NOMO-1 treated with dmso at 0.1 percent for 144 hours (cell line): ENCODE measurements at regions not wholly inside any gene's neighbourhood (a gene's known extent, or its start where the extent isn't known, plus 50 kb on each side); places are given as distances from the start of the nearest gene placed in this dataset.
A peak's percentile ranks its signal among the peaks of the same experiment; 100 is the strongest.
"Not testable (repeated sequence)": the region's sequence is repeated elsewhere in the genome, so short reads cannot be mapped to it uniquely, and the experiment has no call there.

Experiments
- DNase-seq: peaks from one replicate; lab custom pipeline; 2025; ENCODE audit not compliant: unreplicated experiment; lab: John Stamatoyannopoulos, UW

DNA sequence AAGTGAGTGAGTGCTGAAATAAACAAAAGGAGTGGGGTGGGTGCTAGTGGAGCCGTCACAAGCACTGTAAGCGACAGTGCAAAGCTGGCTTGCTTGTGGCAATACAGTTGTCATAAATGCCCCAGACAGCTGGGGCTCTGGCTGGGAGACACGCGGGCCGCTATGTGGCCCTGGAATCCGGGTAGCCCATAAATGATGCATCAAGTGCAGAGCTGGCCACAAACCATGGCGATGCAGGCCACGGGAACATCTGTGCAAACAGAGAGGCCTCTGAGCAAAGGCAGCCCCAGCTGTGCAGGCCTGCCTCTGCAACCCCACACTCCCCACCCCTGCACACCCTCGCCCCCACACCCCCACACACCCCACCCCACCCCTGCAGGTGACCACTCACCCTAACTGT is 349.2 kb upstream of the ID2 start:
- no peak for DNase-seq

DNA sequence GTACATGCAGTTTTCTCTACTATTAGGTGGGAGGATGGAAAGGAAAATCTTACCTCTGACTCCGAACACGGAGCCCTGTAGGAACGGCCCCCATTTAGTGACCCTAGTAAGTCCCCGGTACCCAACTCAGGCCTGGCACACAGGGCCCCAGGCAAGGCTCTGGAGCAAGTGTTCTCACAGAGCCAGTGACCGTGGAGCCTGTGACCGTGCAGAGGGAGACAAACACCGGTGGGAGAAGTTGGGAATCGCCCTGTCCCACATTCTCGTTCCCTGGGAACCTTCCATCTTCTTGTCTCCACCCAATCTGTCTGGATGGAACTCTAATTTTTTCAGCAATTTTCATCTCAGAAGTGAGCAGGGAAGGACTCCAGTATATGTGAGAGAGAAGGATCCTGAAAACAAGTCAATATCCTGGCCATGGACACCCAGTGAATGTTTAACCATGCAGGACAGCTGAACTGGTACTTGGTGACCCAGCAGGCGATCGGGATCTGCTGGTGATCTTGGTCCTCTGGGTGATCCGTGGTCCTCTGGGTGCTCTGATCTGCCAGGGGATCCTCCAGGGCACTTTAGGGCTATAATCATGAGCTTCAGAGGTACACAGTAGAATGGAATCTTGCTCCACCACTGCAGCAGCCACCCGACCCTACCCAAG is 348.6 kb upstream of the ID2 start:
- no peak for DNase-seq

DNA sequence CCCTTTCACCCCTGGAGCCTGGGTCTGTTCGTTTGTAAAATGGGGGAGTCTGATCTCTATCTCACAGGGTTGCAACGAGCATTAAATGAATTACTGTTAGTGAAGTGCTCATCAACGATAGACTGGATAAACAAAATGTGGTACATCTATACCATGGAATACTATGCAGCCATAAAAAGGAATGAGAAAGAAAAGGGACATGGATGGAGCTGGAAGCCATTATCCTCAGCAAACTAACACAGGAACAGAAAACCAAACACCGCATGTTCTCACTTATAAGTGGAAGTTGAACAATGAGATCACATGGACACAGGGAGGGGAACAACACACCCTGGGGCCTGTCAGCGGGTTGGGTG is 348.0 kb upstream of the ID2 start:
- not testable (repeated sequence) for DNase-seq

DNA sequence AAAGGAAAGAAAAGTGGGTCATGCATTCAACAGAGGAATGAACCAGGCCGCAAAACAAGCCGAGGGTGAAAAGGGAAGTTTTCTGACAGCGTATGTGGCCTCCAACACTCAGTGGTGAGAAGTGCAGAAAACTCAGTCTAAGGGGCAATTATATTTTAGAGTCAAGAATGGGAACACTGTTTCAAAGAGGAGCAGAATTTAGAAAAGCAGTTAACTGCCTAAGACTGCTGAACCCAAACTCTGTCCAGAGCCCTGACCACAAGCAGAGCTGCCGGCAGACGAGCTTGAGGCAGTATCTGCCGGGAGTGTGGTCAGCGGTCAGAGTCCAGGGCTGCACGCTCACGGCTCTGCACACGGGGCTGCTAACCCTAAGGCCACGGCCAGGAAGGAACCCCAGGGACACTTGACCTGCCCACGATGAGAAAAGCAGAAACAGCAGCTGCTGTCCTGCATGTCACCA is 347.0 kb upstream of the ID2 start:
- peak; percentile 76 for DNase-seq

DNA sequence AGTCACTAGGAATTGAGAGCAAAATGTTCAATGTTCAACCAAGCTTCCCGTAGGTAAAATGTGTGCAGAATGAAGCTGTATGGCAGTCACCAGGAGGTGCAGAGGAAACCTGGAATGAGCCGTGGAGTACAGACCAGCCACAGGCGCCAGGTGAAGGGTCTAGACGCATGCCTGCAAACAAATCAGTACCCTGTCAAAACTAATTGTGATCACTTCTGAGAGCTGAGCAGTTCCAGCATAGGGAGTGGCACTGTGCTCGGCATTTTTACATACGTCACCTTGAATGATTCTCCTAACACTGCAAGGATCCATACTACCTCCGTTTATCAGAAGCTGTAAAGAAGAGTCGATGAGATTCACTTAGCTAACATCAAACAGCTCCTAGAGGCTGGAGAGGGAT is 346.1 kb upstream of the ID2 start:
- no peak for DNase-seq

DNA sequence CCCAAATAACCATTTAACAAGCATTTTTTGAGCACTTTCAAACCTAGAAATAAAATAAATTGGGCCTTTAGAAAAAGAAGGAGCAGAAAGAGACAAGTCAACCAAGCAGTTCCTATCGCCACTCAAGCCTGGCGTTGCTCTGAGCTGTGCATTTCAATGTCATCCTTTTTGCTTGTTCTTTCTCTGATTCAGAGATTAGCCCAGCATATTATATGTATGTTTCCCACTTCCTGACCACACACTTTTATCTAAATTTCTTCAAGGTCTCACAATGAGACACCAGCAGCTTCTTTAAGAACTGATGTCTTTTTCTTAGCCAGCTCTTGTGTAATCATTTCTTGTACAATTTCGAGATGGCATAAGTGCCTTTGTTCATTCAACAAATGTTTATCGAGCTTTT is 344.5 kb upstream of the ID2 start:
- no peak for DNase-seq

DNA sequence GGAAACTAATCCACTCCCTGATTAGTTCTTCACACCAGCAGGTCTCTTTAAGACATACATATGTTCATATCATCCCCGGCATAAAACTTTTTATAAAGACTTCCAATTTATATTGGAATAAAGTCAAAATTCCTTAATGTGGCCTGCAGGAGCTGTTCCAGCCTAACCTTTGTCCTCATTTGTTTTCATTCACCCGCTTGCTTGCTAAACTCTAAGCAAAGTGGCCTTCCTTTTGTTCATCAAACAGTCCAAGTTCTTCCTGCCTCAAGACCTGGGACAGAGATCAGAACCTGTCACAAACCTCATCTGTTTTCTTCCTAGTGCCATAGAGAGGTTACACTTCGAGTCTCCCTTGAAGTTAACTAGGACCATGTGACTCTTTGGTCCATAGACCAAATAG is 339.4 kb upstream of the ID2 start:
- DNase-seq = no peak

DNA sequence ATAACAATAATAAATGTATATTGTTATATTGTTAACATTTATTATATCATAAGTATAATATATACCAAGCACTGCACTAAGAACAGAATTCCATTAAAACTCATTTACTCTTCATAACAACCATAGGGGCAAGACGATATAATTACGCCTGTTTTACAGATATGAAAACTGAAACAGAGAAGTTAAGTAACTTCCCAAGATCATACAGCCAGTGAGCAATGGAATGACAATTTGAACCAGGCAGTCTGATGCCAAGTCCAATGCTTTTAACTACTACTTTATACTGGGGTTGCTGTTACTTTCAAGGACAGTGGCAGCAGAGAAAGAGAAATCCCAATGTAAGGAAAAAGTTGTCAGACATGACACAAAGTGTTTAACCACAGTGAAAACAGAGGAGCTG is 338.8 kb upstream of the ID2 start:
- no peak for DNase-seq

DNA sequence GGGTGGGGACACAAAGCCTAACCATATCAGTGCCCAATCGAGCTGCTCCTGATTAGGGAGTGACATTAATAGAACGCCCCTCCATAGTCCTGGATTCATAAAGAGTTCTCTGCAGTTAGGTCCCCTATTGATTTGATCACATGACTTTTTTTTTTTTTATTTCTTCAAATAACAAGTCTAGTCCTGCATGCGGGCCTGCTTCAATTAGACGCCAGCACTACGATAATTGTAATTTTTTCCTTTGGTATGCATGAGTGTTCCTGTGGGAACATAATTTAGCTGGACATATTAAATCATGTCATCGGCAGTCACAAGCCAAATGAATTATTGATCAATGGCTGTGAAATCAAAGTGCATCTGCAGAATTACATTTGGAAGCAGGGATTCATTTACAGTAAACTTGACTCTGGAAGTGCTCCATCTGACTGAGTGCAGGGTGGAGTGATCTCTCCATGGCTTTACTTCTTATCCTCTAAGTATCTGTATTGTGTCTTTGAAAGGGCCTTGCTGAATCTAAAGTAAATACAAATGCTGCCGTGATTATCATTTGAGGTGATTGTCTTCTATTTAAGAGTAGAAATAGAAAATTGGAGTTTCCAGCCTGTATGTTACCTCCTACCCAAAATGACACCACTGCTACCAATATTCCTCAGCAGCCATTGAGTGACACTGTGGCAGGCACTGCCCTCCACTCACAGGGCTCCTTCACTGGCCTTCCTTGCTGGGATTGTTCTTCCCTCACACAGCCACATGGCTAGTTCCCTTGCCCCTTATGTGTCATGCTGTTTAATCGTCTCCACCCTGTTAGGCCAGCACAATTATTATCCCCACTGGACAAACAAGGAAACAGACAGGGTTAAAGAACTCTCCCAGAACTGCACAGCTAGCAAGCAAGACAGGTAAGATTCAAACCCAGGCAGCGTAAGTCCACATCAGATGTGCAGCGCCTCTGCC is 337.4 kb upstream of the ID2 start:
- DNase-seq = no peak

DNA sequence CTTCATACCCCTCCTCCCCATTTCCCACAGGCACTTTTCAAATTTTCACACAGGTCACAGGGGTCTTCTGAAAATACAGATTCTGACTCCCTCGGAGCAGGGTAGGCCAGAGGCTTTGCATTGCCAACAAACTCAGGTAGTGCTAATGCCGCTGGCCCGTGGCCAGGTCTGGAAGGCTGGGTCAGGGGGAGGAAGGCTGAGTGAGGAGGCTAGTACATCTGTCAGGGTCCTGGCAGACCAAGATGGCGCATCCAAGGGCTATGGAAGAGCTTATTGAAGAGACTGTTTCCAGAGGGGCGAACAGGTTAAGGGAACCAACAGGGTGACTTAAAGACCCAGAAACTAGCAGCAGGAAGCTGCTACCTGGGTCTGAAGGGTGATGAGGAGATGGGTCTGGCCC is 336.7 kb upstream of the ID2 start:
- no peak for DNase-seq

DNA sequence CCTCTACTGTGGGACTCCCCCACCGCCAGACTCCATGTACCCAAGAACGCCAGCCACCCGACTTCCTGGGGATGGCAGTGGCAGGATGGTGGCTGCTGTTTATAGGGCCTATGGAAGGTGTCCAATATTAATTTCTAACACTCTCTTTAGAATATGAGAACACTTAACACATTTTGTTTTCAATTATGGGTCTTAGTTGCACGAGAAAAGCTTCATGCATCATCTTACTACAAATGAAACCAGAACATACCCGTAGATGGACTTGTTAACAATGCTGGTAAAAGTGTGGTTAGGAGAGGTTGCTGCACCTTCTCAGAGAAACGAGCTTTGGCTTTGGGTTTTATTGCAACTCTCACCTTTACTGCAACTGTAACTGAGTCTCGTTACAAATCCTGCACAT is 335.6 kb upstream of the ID2 start:
- no peak for DNase-seq

DNA sequence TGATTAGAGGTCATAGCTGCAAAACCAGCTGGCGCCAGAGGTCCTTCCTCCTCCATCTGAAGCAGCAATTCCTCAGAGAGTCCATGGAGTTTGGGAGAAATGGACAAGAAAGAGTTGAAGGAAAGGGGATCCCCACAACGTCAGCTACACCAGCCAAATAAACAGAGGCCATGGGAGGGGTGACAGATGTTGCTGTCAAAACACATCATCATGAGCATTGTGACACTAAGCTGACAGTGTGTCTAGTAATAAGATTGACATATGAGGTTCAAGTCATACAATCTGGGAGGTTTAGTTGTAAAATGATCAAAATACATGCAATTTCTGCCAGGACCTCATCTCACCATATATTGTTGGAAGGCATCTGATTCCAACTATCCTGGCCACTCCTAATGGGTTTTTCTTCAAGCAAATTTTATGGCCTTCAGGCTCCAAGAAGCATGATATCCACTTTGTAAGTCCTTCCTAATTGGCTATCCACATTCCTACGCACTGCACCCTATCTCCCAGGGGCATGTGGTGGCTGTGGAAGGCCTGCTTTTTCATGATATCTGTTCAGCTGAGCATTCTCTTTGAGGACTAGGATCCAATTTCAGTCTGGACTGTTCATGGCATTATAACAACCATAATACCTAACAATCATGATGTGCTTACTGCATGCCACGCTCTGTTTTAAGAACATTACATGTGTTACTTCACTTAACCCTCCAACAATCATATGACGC is 335.0 kb upstream of the ID2 start:
- DNase-seq = no peak

DNA sequence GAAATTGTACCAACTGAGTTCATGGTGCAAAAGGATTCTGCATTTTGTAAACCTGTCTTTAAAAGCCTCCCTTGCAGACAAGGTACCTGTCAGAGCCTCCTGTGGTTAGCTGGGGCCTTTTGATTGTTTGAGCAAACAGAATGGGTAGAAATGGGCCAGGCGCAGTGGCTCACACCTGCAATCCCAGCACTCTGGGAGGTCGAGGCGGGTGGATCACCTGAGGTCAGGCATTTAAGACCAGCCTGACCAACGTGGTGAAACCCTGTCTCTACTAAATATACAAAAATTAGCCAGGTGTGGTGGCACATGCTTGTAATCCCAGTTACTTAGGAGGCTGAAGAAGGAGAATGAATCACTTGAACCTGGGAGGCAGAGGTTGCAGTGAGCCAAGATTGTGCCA is 332.9 kb upstream of the ID2 start:
- DNase-seq = not testable (repeated sequence)

DNA sequence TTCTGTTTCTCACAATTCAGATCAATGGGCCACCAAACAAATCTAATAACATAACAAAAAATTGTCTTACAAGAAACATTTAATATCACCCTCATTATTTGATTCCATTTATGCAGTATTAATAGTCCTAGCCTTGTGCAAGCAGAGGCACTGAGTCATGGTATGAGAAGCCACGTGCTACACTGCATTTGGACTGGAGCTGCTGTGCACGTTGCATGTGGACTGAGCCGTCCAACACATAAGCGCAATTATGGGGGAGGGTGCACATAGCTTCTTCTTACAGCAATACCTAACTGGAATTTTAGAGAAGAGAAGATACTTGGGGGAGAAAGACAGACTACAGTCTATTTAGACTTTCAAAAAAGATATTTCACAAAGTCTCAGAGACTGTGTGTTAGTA is 329.6 kb upstream of the ID2 start:
- peak; percentile 11 for DNase-seq

DNA sequence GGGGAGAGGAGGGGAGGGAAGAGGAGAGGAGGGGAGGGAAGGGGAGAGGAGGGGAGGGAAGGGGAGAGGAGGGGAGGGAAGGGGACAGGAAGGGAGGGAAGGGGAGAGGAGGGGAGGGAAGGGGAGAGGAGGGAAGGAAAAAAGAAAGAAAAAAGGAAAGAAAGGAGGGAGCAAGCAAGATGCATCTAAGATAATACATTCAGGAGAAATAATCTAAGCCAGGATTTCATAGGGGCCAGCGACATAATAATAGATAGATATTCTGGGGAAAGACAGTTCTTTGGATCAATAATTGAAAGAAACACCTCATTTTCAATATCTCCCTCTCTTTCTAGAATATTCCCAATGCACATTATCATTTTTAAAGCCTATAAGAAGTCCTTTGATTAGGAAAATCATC is 328.9 kb upstream of the ID2 start:
- no peak for DNase-seq

DNA sequence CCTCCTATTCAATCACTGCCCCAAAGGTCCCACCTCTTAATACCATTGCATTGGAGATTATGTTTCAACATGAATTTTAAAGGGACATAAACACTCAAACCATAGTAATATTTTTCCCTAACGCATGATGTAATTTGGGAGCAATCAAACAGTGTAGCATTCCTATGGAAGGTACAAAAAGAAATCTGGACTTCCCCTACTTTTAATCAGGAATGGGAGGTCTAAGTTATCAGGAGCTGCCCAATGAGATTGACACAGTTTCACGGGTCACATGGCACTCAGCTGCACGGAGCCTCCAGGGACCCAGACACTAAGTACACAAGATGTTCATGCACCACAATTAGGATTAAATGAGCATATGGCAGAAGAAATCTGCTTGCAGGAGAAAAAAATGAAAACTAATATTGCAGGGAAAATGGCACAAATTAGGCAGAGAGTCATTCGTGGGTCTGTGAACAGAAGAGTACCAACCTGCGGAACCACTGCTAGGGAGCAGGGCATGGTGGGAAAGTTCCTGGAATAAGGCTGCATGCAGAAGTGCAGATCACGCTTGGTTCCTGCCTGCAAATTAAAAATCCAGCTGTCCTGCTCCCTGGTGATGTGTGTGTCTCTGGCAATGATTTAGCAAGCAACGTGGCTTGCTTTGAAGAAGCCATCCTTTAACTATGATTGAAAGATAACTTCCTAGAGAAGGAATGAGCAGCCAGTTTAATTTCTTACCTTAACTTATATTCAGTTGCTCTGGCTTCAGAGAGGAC is 326.6 kb upstream of the ID2 start:
- DNase-seq = no peak

DNA sequence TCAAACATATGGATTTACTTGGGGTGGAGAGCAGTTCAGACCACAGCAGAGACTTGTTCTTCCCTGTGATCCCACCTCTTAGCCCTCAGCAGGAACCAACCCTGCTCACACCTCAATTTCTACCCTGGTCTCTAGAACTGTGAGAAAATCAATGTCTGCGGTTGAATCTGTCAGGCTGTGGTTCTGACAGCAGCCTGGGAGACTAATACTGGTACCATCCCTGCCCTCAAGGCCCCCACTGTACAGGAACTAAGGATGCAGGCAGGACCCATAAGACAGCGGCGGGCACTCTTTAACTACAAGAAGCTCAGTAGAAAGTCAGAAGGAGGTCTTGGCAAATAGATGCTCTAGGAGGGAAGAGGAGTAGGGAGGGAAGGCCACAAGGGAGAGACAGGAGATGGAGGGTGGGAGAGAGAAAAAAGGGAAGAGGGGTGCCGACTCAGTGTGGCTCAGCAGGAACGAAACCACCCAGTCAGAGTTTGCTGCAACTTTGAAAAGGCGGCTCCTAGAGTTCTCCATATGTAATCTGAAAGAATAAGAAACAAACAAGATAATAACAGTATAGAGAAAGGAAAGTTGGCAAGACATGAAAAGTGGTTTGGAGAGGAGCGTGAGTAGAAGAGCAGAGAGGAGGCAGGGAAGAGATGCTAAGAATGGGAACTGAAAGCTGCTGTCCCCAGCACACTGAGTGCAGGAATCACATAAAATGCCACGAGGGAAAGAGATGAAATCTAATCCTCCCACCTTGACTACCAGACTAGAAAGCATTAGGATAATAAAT is 323.9 kb upstream of the ID2 start:
- DNase-seq = no peak

DNA sequence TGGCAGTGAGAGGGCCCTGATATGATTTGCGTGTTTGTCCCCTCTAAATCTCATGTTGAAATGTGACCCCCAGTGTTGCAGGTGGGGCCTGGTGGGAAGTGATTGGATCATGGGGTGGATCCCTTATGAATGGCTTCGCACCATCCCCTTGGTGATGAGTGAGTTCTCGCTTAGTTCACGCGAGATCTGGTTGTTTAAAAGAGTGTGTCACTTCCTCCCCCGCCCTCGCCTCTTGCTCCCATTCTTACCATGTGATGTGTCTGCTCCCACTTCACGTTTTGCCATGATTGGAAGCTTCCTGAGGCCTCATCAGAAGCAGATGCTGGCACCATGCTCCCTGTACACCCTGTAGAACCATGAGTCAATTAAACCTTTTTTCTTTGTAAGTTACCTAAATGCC is 319.9 kb upstream of the ID2 start:
- DNase-seq = no peak

DNA sequence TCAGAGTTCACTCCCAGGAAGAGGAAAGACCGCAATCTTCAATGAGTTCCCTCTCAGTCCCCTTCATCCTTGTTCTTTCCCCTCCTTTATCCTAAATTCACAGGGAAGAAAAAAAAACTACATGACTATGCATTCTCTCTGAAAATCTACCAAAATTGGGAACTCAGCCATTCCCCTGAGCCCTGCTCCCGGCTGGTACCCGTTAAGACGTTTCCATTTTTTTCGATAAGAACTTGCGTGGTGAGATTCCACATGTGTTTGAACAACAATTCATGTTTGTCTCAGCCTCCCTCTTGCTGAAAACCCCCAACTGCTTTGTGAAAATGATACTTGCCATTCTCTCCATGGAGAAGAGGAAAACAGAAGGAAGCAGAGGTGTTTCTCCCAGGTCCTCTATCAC is 318.7 kb upstream of the ID2 start:
- no peak for DNase-seq

DNA sequence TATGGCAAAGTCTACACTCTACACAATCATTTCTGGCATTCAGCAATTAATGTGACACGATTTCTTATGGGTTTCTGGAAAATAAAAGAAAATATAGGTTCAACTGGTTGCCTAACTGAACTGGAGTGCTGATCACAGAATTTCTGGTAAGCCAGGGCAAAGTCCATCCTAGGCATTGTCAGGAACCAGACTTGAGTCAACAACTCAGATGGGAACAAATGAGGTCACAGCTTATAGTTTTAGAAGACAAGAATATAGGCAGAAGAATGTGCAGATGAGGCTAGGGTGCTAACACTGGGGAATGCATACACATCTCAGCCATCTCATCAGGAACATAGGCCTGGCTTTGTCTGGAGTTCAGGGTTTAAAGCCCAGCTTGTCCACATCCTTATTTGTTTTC is 317.2 kb upstream of the ID2 start:
- DNase-seq = no peak
